Inferior parietal cortex (tissue), 1 donor: ENCODE measurements at regions not wholly inside any gene's neighbourhood (a gene's known extent, or its start where the extent isn't known, plus 50 kb on each side); places are given as distances from the start of the nearest gene placed in this dataset.
"Not testable (repeated sequence)": the region's sequence is repeated elsewhere in the genome, so short reads cannot be mapped to it uniquely, and the experiment has no call there.

ENCODE experiments used
- DNase-seq: peaks from one replicate; pipeline ENCODE4 v3.0.0-alpha.2; 2016; ENCODE audit errors: extremely low spot score

DNA sequence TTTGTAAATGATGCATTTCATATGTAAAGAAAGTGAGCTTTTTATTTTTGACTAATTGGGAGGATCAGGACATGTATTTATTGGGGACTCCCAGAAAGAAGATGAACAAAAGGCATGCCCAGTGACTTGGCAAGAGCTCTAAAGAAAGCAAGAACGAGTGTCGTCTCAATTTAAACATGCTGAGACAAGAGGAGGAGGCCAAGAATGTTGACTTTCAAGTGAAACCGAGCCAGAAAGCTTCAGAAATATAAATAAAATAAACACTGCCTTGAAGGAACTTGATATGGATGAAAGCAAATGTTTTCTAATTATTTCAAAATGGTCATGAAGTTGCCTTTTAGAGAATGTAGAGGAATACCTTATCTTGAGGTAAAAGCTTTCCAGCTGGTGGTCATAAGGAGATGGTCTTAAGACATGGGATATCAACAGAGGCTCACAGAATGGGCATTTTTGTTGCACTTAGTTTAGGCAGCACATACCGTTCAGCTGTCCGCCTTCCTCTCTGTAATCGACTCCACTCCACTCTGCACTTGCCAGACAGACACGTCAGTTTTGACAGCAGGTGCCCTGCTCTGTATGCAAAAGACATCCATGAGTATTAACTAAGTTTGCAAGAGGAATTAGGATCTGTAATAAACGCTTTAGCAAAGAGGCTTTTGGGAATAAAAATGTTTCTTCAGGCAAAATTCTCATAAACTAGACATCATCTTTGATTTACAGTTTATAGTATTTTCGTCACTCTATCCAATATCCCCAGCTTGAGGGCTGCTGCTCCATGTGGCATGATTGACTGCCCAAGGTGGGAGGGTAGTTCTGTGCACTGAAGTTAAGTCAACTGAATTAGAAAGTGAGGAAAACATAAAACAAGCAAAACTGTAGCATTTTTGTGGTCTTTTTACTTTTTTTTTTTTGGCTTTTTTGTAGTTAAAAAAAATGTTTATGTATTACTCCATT lies 613.1 kb downstream of the PKHD1 start:
- no peak for DNase-seq

DNA sequence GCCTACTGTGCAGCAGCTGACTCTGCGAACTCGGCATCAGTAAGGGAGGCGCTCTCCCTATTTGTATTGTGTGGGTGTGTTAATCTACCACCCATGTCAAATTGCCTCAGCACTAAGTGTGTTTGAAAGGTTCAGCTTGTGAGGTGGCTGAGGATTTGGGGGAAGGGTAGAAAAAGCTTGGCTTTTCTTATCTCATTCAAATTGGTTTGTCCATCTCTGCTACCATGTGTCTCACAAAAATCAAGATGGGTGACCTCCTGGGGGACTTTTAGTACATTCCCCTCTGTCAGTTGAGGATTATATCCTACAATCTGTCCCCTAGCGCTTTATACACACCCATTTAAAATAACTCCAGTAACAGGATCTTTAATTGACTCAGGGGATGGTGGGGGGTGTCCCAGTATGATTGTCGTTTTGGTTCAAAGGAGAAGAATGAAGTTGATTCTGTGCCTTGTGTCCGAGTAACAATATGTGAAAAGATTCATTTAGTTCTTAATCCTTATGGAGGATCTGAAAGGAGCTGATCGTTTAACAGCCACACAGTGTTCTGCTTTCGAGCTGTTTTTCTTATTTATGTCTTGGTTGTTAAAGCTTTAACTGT lies 609.6 kb downstream of the PKHD1 start:
- no peak for DNase-seq

DNA sequence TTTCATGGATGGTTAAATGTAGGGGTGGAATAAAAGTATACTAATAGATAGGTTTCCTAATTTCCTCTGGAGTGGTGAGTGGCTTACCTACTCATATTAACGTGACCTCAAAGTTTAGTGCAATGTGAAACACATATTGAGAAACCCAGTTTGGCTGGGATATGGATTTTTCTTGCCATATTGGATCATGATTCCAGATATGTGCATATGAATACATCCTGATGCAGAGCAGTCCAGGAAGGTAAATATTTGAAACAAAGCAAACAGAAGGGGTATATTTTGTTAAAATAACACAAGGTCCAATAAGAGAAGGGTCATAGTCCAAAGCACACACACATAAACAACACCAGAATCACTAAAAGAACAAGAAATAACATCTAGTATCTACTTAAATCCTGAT lies 608.1 kb downstream of the PKHD1 start:
- DNase-seq, result no peak

DNA sequence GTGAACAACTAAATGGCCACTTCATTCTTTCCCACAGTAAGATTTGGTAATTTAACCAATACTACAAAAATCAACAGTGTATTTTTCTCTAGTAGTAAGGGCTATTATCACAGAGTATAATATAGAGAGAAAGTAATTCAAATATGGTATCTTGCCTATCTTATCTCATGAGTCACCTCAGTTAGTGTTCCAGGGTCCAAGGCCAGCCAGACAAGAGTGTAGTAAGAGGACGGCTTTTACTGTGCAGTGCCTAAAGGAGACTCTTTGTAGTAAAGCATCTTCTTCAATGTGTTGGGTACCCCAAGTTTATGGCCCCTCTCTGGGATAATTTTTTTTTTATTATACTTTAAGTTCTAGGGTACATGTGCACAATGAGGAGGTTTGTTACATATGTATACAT lies 607.4 kb downstream of the PKHD1 start:
- DNase-seq, result no peak

DNA sequence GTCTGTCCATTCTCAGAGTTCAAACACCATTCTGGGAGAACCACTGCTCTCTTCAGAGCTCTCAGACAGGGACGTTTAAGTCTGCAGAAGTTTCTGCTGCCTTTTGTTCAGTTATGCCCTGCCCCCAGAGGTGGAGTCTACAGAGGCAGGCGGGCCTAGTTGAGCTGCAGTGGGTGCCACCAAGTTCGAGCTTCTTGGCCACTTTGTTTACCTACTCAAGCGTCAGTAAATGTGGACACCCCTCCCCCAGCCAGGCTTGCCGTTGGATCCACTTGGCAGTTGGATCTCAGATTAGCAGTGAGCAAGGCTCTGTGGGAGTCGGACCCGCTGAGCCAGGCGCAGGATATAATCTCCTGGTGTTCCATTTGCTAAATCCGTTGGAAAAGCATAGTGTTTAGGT lies 601.5 kb downstream of the PKHD1 start:
- DNase-seq, result not testable (repeated sequence)

DNA sequence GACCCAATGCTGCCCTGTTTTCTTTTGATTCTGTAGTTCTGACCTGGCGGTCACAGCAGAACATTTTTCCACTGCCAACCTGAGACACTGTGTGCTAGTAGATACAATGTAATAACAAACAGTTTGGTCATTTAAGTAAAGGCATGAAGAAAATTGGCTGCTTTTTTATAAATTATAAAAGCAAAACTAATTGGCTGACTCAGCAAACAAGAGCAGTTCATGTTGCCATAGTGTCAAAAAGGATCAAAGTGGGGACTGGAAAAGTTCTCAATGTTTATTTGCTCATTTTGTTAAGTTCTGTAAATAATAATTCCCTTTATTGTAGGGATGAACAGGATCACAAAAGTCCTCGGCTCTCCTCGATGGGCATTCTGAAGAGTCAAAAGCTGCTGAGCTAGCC lies 599.5 kb downstream of the PKHD1 start:
- no peak for DNase-seq

DNA sequence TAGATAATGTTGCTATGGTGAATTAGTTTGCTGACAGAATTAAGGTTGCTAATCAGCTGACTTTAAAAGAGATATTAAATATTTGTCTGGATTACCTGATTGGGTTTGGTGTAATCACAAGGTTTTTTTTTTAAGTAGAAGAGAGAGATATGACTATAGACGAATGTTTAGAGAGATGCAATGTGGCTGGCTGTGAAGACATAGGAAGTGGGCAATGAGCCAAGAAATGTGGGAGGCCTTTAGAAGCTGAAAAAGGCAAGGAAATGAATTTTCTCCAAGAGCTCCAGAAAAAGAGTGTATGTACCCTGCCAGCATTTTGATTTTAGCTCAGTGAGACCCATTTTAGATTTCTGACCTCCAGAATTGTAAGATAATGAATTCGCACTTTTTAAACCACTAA lies 598.3 kb downstream of the PKHD1 start:
- peak; percentile 48 for DNase-seq

DNA sequence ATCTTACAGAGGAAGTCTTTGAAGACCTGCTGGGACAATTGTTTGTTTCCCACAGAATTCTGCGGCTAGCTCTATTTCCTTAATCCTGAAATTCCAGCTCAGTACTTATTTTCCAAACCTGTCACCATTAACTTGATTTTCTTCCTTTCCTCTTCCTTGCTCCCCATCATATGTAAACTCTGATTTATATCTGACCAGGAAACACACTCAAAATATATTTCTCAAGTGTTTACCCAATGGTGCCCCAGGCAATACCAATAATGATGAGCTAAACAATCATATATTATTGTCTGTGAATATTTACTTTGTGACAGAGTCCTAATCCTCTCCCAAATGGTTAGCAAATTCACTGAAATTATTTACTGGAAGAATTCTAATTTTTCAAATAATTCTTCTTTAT lies 597.3 kb downstream of the PKHD1 start:
- no peak for DNase-seq

DNA sequence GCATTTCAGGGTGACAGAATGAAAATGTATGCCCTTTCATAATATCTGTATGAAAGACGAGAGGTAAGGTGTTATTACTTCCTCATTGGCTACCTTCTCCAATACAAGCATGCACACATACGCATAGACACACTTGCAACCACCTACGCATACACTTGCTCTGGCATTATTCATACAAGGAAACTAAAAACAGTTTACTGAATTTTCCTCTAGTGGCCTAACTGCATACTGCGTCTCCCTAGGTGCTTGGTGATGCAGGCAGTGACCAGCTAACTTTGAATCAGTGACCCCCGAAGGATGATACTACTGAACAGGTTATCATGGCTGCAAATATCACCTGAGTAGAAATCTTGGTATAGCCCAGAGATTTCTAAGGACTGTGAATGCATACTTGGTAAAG lies 593.1 kb downstream of the PKHD1 start:
- no peak for DNase-seq

DNA sequence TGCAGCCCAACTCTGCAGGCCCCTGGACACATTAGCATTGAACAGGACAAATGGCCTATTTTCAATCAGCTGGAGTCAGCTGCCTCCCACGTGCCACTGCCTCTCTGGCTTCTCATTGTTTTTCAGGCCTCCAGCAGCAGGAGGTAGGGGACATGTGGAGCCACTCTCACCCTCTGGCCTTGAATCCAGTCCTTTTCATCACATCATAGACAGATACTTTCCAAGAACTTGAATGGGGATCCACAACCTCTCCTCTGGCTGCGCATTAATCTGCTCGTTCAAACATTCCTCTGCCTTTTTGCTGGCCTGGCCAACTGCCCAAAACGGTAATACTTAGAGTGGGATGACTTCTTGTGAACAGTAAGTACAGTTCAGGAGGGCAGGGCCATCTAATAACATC lies 592.3 kb downstream of the PKHD1 start:
- DNase-seq, result peak; percentile 78

DNA sequence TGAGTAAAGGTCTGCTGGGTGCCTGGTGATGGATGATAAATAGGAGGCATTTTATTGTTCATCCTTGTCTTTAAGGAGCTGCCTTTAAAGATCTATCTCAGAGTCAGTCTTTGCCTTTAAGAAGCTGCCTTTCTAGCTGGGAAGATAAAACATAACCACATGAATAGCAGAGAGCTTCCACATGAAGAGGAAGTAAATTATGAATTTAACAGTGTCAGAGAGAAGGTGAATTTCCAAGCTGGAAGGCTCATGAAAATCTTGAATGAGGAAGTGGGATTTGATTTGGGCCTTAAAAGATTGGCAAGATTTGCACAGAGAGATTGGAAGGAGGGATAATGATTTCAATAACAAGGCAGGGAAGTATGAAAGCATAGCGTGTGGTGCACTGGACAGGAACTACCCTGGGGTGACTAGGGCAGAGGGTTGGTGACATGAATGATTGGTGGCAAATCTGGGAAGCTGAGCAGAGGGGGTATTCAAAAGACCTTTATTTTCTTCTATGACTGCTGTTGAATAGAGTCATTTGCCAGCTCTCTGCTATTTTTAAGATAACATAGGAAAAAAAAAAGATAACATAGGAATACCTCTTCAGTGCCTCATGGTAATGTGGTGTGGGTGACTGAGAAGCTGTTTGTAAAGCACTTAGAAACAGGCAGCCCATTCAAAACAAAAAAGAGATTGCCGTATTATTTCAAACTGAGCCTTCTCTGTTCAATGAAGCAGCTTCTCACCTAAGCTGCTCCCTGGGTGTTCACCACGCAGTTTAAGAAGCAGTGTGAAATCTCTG lies 591.6 kb downstream of the PKHD1 start:
- DNase-seq, result no peak

DNA sequence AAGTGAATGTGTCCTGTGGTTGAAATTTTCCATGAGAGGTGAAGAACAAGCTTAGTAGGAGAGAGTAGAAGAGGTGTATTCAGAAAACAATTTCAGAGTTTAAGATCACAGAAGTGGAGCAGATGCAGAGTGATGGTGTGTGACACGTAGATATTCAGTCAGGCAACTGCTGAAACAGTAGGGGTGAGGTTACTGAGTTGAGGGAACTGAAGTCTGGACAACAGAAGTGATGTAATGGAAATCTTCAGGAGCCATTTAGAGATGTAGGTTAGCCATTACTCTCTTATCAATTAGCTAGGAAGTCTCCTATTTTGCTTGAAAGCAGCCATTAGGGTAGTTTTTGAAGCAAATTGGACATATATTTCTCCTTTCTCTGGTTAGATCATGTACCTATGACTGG lies 584.4 kb downstream of the PKHD1 start:
- no peak for DNase-seq

DNA sequence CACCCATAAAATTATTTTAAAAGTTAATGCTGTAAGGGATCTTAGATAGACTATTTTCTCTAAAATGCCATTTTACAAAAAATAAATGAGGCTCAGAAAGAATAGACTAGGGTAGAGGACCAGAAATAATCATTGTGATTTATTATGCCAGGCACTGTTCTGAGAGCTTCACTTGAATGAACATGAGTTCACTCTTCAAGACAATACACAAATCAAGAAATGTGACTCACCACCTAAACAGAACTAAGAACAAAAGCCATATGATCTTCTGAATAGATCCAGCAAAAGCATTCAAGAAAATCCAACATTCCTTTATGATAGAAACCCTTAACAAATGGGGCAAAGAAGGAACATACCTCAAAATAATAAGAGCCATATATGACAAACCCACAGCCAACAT lies 582.0 kb downstream of the PKHD1 start:
- no peak for DNase-seq

DNA sequence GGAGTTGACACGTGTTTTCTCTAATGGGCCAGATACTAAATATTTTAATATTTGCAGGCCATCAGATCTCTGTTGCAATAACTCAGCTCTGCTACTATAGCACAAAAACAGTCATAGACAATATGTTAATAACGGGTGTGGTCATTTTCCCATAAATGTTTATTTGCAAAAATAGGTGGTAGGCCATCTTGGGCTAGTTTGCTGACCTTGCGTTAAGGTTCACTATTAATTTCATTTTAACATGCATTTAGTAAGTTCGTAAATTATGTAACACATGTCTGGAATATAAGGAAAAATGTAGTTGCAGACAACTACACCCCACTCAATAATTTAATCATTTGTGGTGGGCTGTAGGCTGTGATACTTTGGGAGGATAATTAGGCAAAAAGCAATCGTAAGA lies 577.8 kb downstream of the PKHD1 start:
- DNase-seq, result no peak

DNA sequence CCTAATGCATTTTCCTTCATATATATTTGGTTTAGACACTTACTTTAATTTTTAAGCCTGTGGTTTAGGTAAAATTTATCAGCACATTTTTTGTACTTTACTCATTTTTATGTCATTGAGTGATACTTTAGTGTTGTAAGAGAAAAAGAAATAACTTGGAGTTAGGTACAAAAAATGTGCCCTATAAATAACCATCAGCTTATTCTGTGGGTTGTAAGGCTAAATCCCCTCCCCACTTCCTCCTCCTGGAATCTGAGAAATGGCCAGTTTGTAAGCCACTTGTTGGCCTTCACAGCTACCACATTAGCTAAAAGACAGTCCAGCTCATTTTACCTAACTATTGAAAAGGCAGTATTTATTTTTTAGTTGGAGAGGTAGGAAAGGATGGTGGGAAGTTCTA lies 576.3 kb downstream of the PKHD1 start:
- DNase-seq, result no peak

DNA sequence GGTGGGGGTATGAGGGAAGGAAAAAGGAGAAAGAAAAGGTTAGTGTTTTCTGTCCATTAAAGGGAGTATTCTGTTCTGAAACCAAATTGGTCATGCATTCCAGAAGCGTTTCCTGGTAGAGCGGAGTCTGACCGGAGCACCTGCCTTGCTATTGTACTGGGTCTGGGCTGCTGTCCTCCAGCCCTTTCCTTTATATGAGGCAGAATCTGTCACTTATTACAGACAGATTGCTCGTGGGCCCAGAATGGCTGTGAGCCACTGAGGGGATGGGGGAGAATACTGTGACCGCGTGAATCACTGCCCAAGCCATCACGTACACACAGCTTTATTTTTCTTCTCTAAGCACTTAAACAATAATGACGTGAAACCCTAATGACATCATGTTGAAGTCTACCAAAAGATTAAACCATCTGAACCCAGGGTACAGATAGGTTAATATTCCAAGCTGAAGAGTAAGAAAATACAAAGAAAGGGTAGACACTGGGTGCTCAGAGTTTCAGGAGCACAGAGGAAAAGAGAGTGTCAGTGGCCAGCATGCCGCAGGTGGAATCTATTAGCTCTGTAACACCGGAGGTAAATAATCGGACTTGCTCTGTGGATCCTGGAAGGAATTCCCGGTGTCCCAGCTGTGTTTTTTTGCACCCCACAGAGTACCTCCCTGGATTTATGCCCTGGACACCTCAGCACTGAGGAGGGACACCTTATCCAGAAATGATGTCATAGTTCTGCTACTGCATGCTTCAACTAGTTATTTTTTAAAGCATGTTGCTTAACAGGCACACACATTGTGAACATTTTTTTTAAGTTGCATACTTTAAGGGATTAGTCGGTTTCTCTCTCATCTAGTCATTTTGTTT lies 573.3 kb downstream of the PKHD1 start:
- no peak for DNase-seq

DNA sequence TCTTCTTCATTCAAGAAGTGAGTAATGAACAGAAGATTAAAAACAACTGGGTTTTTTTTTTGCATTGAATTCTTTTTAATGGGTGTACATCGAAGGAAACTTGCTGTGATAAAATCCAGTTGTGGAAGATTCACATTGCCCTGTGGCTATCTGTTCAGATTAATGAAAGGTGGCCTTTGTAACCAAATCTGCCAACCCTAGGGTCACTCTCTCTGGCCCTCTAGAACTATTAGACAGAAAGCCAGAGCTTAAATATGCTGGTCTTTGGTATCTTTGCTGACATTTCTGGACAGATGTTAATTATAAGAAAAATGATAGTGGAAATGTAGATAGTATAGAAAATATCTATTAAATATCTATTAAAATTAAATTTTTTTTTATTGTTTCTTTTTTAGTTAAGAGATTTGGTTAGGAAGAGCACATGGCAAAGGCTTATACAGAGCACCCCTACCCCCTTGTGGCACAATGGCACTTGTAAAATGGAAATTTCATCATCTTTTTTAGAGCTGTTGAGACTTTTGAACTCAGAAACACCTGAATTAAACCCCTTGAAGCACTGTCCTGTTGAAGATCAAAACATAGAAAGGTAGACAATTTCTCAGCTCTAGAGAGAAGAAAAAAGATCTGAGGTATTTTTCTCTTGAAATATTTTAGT lies 572.5 kb downstream of the PKHD1 start:
- no peak for DNase-seq

DNA sequence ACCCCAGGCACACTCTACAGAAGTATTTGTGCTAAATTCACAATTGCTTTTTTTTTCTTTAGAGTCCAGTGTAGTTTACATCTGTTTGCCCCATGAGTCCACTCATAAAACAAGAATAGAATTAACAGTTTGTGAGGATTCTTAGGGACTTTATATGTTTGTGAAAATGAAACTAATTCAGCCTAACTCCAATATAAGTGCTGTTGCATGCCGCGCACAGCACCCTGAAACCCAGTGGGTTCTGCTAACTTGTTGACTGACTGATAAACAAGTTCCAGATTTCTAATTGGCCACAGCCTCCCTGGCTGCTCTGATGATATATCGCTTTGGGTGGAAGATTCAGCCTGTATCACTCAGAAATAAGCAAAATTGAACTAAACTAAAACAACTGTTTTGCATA lies 561.4 kb downstream of the PKHD1 start:
- no peak for DNase-seq

DNA sequence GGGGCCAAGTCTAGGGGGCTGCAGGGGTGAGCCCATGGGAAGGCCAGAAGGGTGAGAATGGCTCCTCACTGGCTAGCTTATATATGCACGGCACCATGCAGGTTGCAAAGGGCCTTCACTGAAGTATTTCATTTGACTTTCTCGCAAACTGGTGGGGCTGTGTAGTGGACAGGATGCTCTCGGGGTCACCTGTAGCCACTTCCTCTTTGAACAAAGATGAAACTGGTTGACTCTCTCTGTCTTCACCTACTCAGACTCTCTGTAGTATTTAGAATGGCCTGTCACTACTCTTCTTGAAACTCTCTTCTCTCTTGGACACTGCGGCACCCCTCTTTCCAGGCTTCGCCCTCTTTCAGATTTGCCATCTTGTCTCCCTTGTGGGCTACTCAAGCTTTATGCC lies 560.5 kb downstream of the PKHD1 start:
- DNase-seq, result no peak

DNA sequence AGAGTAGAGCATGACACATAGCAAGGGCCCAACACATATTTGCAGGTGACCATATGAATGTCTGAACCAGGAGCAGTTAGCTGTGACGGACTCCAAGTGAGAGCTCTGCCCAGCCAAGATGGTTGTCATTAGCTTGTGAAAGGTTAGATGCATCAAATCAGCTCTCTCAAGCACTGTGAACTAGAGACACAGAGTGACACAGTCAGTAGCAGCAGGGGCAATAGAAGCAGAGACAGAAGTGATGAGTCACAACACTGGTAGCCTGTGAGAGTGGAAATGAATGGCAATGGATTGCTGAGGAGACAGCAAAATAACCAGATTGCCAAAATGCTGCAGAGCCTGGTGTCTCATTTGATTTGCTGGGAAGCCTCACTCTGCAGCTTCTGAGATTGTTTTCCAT lies 558.9 kb downstream of the PKHD1 start:
- DNase-seq, result no peak

DNA sequence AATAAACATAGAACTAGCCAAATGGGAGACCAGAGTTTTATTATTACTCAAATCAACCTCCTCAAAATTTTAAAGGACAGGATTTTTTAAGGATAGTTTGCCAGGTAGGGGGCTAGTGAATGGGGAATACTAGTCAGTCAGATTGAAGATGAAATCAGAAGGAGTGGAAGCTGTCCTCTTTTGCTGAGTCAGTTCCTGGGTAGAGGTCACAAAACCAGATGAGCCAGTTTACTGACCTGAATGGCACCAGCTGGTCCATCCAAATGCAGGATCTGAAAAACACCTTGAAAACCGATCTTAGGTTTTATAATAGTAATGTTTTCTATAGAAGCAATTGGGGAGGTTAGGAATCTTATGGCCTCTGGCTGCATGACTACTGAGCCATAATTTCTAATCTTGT lies 558.2 kb downstream of the PKHD1 start:
- DNase-seq, result no peak
